Ishikawa (cell line): ENCODE measurements at regions not wholly inside any gene's neighbourhood (a gene's known extent, or its start where the extent isn't known, plus 50 kb on each side); places are given as distances from the start of the nearest gene placed in this dataset.

Experiments
- CREB1 ChIP-seq: IDR thresholded peaks from 2 replicates; pipeline ENCODE4 v1.6.1; 2012; ENCODE audit warnings: low read depth
- TEAD4 ChIP-seq: IDR thresholded peaks from 2 replicates; pipeline ENCODE4 v1.6.1; 2012

DNA sequence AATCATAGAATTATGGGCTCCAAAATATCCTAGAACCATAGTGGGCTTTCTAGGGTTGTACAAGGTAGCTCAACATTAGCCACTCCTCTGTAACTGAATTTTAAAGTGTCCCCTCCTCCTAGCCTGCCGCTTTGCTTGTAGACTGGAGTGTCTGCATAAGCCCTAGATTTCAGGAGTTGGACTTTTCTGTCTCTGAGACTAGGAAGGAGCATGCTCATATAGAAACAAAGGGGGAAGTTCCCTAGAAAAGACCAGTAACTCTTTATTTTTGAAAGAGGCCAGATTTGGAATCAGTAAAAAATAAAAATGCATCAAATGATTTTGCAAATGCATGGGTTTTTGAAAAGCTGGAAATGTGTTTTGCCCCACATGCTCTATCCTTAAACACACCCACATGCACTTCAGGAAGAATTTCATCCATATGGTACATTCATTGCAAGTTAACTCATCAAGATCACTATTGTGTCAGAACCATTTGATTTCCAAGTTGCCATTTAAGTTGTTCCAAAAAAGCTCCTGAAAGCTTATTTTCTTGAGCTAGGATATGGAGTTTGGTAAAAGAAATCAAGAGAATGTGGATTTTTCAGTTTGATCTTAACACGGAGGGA lies 121.0 kb upstream of the NR3C1 start:
- no peak for TF ChIP-seq CREB1
- no peak for TF ChIP-seq TEAD4
